CD1c-positive myeloid dendritic cell (primary cell): ENCODE measurements at regions not wholly inside any gene's neighbourhood (a gene's known extent, or its start where the extent isn't known, plus 50 kb on each side); places are given as distances from the start of the nearest gene placed in this dataset.

Experiments used
- DNase-seq: peaks from one replicate; pipeline ENCODE4 v3.0.0-alpha.2; 2016; ENCODE audit errors: extremely low spot score

GRCh38 chr5:116361979-116362577 is 212.5 kb downstream of the SEMA6A start:
- no peak for DNase-seq

DNA sequence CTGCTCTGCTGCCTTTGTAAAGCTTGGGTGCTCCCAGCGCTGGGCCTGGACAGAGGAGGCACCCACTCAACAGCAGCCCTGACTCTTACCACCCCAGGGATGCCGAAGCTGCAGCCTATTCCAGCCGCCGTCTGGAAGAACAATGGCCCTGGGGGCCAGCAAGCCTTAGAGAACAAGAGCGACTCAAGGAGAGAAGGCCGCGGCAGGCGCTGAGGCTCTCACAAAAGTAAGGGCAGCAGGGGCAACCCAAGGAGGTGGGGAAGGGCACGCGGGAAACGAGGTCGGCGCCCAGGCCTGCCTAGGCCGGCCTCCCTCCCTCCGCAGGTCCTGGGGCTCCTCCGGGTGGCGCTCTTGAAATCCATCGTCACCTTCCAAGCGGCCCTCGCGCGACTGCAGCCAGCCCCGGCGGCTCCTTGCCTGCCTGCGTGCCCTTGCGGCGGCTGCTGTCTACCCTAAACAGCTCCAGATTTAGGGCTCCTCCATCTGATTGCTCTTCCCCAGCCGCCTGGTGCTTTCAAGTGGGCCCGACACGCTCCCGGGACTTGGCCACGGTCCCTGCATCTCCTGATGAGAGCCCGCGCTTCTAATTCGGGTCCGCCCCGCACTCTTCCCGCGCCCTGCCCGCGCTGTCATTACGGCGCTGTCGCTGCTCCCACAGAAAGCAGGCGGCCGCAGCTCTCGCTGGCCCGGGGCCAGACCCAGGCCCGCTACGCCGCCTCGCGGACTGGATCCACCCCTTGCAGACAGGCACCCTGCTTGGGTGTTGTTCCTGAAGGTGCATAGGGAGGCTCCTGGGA is 213.3 kb downstream of the SEMA6A start:
- no peak for DNase-seq

GRCh38 chr5:116360008-116360853 is 214.4 kb downstream of the SEMA6A start:
- no peak for DNase-seq

DNA sequence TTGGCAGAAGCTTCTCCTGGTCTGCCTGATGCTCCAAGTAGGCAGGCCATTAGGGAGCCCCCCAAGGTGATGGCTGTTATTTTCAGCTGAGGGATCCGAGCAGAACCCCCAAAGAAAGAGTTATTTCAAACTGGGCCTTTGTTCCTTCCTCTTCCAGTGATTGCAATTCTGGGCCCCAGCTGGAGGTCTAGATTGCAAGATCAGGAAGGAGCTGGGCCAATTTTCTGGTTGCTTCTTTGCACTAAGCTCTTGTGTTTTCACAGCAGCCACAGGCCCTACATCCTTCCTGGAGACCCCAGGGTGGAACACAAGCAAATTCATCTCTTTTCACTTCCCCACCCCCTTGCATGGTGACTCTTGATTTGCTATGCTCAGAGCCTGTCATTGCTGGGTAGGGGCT is 215.0 kb downstream of the SEMA6A start:
- DNase-seq, result no peak

DNA sequence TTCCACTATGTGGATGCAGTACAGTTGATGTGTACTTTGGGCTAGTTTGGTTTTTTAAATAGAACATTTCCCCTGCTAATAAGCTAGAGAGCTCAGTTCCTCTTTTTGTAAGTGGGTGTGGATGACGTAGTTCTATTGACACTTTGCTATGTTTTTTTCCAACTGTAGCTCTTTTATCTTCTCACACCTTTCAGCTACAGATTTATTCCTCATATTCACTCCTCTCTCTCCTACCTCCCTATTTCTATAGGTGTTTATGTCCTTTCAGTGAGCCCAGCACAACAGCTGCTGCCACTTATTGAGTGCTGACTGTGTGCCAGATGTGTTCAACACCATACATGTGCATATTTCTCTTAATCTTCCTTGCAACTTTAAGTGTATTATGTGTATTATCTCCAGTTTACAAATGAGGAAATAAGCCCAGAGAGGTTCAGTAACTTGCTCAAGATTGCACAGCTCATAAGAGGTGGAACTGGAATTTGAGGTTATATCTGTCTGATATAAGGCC is 215.7 kb downstream of the SEMA6A start:
- DNase-seq, result peak; percentile 76

DNA sequence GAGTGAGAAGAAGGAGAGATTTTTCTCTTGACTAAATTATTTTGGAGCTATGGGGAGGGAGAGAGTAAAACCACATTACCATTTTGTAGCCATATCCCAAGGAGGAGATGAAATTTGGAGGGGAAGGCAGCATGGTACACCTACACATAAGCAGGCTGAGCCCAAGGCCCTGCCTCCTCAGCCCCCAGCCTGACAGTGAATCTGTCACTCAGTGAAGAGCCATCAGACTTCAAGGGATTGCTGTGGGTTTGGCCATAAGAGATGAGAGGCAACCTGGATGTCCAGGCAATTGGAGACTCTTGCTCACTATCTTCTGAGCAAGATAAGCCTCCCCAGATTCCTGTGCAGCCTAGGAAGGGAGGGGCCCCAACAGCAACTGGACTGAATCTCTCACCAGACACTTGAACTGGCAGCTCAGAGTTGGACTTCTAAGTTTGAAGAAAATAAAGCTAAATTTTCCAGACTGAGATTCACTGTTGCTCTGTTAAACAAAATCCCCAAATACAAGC is 216.6 kb downstream of the SEMA6A start:
- no peak for DNase-seq

DNA sequence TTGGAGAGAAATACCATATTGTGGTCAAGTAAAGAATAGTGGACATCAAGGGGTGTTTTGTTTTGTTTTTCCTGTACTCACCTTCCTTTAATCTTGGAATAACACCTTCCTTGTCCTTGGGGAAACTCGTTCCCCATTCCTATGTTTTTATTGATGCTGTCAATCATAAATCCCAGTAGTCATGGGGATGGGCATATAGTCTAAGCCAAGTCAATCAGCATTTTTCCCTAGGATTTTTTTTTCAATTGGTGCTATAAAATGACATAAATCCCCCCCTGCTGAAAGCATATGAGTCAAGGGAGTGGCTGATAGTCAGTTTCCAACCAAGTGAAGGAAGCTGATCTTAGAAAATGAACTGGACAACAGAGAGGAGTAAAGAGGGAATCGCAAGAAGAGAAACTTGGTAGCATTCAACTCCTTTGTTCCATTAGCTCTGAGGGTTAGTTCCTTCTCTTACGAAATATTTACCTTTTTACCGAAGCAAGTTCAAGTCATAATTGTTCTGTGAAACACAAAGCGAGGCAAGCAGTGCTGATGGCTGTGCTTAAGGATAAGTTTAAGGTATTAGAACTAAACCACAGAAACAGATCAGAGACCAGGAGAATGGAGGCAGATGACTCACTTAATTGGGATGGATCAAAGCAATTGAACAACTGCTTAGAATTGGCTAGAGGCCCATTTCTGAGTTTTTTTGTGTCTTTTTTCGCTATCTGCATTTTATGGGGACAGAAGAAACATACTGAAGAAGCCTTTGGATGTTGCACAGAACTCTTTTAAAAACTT is 218.6 kb downstream of the SEMA6A start:
- DNase-seq, result no peak

GRCh38 chr5:116354699-116355098 is 219.9 kb downstream of the SEMA6A start:
- no peak for DNase-seq

- no peak for DNase-seq
Measured at GRCh38 chr5:116347657-116348056, 227.0 kb downstream of the SEMA6A start.

- DNase-seq, result peak; percentile 34
Measured at GRCh38 chr5:116343961-116344360, 230.7 kb downstream of the SEMA6A start.
